NCI-H146 treated with DMSO at 0.1 percent for 48 hours (cell line): ENCODE measurements at regions not wholly inside any gene's neighbourhood (a gene's known extent, or its start where the extent isn't known, plus 50 kb on each side); places are given as distances from the start of the nearest gene placed in this dataset.
"Not testable (repeated sequence)": the region's sequence is repeated elsewhere in the genome, so short reads cannot be mapped to it uniquely, and the experiment has no call there.

Source experiments
- DNase-seq: peaks from one replicate; lab custom pipeline; 2025; ENCODE audit not compliant: unreplicated experiment; lab: John Stamatoyannopoulos, UW

- no peak for DNase-seq
Measured at GRCh38 chr2:138066139-138066806, 102.0 kb downstream of the HNMT start.

DNA sequence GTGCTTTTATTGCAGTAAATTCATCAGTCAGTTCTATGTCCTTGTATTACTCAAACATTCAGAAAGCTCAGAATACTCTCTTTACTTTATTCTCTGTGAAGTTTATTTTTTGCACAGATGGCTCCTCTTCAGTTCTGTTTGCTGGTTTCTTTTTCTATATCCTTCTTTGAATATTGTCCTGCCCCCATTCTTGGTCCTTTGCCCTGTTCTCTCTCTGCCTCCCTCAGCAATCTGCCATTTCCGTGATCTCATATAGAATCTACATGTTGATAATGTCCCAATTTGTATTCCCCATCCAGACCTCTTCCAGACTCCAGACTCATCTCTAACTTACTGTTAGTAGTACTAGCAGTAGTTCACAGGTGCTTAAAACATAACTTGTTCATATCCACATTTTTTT lies 102.6 kb downstream of the HNMT start:
- DNase-seq = no peak

DNA sequence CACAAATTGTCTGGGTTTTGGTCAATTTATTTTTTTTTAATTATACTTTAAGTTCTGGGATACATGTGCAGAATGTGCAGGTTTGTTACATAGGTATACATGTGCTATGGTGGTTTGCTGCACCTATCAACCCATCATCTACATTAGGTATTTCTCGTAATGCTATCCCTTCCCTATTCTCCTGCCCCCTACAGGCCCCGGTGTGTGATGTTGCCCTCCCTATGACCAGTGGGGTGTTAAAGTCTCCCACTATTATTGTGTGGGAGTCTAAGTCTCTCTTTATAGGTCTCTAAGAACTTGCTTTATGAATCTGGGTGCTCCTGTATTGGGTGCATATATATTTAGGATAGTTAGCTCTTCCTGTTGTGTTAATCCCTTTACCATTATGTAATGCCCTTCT lies 104.4 kb downstream of the HNMT start:
- DNase-seq = not testable (repeated sequence)

DNA sequence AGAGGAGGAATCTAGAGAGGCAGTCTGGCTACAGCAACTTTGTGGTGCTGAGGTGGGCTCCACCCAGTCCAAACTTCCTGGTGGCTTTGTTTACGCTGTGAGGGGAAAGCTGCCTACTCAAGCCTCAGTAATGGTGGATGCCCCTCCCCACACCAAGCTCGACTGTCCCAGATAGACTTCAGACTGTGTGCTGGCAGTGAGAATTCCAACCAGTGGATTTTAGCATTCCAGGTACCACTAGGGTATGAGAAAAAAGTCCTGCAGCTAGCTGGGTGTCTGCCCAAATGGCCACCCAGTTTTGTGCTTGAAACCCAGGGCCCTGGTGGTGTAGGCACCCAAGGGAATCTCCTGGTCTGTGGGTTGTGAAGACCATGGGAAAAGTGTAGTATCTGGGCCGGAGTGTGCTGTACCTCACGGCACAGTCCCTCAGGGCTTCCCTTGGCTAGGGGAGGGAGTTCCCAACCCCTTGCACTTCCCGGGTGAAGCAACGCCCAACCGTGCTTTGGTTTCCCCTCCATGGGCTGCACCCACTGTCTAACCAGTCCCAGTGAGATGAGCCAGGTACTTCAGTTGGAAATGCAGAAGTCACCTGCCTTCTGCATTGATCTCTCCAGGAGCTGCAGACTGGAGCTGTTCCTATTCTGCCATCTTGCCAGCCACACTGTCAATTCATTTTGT lies 106.9 kb downstream of the HNMT start:
- not testable (repeated sequence) for DNase-seq

DNA sequence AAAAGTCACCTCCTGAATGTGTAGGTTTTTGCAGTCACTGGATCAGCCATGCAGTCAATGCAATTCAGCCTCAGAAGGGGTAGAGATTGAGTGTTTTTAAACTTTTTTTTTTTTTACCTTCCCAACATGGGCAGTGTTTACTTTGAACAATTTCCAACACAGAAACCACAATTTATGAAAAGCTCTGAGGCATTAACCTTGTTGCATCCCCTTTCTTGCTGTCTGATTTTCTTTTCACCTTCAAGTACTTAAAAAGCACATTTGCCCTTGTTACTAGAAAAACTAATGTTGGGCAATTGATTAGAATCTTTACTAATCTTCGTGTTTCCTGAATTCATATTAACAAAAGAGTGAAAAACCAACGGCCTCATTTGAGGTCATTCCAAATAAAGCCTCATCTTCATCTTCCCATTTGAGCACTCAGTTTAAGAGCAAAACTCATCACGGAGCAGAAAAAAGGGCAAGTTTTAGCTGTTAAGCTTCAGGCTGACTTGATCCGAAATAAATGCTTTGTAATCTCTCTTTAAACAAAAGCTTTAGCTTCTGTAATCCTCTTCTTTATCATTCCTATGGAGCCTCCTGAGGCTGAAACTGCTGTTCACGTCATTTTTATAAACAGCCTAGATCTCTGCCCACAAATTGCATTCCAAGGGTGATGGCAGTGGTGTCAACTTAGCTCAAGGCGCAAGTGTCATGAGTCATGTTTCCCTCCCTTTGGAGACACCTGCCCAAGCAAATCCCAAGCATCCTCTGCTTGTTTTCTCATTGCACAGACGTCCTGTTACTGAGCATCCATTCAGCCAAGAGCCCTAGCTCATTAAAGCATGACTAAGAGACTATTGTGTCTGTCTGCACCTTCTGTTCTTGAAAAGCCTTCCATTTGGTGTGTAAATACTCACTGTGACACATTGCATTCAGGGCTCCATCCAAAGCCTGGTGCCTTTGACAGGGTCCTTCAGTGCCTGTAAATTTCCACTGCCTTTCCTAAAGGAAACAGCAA lies 107.7 kb downstream of the HNMT start:
- DNase-seq = peak; percentile 96

GRCh38 chr2:138078153-138078552 lies 113.9 kb downstream of the HNMT start:
- DNase-seq = no peak

DNA sequence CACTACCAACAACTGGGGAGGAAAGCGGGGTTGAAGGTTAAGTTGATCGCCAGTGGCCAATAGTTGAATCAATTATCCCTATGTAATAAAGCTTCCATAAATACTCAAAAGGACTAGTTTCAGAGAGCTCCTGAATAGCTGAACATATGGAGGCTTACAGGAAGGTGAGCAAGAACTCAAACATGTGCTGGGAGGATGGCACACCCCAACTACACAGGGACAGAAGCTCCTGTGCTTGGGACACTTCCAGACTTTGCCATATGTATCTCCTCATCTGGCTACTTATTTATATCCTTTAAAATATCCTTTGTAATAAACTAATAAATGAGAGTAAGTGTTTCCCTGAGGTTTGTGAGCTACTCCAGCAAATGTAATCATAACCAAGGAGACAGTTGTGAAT lies 115.7 kb downstream of the HNMT start:
- DNase-seq = no peak

GRCh38 chr2:138081225-138082073 lies 117.2 kb downstream of the HNMT start:
- no peak for DNase-seq

GRCh38 chr2:138084206-138084605 lies 119.9 kb downstream of the HNMT start:
- DNase-seq = no peak

DNA sequence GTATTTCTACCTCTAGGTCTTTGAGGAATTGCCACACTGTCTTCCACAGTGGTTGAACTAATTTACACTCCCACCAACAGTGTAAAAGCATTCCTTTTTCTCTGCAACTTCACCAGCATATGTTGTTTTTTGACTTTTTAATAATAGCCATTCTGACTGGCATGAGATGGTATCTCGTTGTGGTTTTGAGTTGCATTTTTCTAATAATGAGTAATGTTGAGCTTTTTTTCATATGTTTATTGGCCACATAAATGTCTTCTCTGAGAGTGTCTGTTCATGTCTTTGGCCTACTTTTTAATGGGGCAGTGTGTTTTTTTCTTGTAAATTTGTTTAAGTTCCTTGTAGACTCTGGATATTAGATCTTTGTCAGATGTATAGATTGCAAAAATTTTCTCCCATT lies 121.2 kb downstream of the HNMT start:
- DNase-seq = not testable (repeated sequence)

DNA sequence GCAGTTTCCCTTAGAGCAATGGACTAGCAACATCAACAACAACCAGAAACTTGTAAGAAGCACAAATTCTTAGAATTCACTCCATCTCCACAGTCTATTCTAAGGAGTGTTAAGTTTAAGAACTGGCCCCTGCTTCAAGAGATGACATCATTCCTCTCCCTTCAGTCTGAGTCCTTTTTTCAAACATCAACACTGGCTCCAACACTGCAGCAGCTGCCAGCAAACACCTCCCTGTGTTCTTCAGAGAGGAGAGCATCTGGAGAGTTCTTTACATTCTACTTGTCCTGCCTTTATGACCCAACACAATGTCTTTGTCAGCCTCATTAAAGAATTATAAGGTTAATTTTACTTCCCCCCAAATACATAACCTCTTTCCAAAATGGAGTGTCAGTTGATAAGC lies 122.3 kb downstream of the HNMT start:
- DNase-seq = no peak

DNA sequence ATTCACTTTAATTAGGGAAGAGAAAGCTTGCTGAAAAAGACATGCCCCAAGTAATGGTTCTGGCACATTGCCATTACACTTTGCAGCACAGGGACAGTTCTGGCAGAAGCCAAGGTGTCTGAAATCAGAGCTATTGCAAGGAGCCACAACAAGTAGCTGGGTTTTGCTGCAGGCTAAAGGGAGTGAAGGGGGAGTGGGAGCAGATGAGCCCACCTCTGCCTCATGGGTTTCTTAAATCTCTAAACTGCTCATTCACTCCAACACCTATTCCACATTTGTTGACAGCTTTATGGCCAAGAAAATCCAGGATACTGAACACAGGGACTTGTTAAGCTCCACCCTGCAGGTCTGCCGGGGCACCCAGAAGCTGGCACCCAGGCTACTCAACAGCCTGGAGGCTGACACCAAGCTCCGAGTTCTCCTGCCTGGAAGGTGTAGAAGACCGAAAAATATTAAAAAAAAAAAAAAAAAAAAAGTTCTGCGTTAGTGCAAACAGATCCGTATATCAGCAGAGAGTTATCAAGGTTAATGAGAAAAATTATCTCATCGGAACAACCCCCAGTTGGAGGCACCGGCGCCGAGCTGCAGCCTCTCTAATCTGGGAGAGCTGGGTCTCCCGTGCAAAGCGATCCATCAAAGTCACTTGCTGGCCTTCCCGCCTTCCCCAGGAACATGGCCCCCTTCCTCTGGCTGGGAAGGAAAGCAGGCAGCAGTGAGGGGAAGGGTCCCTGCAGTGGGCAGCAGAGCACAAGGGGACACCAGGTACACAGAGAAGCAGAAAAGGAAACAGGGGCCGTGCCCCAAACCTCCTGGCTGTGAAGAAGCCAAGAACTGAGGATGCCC lies 123.7 kb downstream of the HNMT start:
- peak; percentile 25 for DNase-seq

DNA sequence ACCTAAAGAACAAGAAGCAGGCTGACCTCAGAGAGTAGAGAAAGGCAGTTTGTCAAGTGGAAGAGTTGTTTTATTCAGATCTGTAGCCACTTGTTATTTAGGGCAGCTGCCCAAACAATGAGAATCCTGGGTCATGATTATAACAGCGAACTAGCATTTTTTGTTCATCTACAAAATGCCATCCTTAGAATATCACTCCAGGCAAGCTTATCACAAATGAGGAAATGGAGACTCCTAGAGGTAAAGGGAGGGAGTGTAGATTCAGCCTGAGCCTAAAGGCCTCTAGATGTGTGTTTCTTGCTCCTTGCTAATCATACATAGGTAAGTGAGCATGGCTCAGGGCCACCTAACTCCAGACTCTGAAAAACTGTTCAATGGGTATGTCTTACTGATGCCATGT lies 126.1 kb downstream of the HNMT start:
- DNase-seq = peak; percentile 77

- no peak for DNase-seq
Measured at GRCh38 chr2:138093455-138093854, 129.2 kb downstream of the HNMT start.

GRCh38 chr2:138094031-138094430 lies 129.8 kb downstream of the HNMT start:
- peak; percentile 65 for DNase-seq

- DNase-seq = no peak
Measured at GRCh38 chr2:138095336-138095735, 131.1 kb downstream of the HNMT start.

GRCh38 chr2:138099288-138099687 lies 135.0 kb downstream of the HNMT start:
- DNase-seq = not testable (repeated sequence)

GRCh38 chr2:138101718-138102117 lies 137.4 kb downstream of the HNMT start:
- no peak for DNase-seq

- DNase-seq = no peak
Measured at GRCh38 chr2:138102664-138103063, 138.4 kb downstream of the HNMT start.

GRCh38 chr2:138103156-138103555 lies 138.9 kb downstream of the HNMT start:
- no peak for DNase-seq
